H9 (cell line): ENCODE measurements at regions not wholly inside any gene's neighbourhood (a gene's known extent, or its start where the extent isn't known, plus 50 kb on each side); places are given as distances from the start of the nearest gene placed in this dataset.

Experiments
- DNase-seq: peaks from one replicate; pipeline ENCODE4 v3.0.0-alpha.2; 2017
- H2AFZ ChIP-seq: one replicate; pipeline ENCODE4 v1.6.1; 2013; ENCODE audit warnings: mild to moderate bottlenecking, low read length, control low read depth, moderate library complexity
- H2AK5ac ChIP-seq: 2 replicates; pipeline ENCODE4 v1.6.1; 2013; ENCODE audit warnings: low read length, control low read depth, mixed read lengths; ENCODE audit not compliant: insufficient read length
- H2BK120ac ChIP-seq: one replicate; pipeline ENCODE4 v1.6.1; 2013; ENCODE audit warnings: low read depth, mild to moderate bottlenecking, low read length, control low read depth, inconsistent platforms; ENCODE audit not compliant: poor library complexity, severe bottlenecking
- H2BK12ac ChIP-seq: 2 replicates; pipeline ENCODE4 v1.6.1; 2013; ENCODE audit warnings: low read length, control low read depth, mixed read lengths, low read depth; ENCODE audit not compliant: insufficient read length
- H2BK15ac ChIP-seq: 2 replicates; pipeline ENCODE4 v1.6.1; 2013; ENCODE audit warnings: low read depth, low read length, control low read depth
- H2BK20ac ChIP-seq: one replicate; pipeline ENCODE4 v1.6.1; 2013; ENCODE audit warnings: low read depth, mild to moderate bottlenecking, low read length, control low read depth, inconsistent platforms; ENCODE audit not compliant: poor library complexity, severe bottlenecking
- H2BK5ac ChIP-seq: 2 replicates; pipeline ENCODE4 v1.6.1; 2013; ENCODE audit warnings: low read length, control low read depth, mixed read lengths; ENCODE audit not compliant: insufficient read length
- H3K14ac ChIP-seq: 2 replicates; pipeline ENCODE4 v1.6.1; 2013; ENCODE audit warnings: low read length, control low read depth; ENCODE audit not compliant: insufficient read depth
- H3K18ac ChIP-seq: 2 replicates; pipeline ENCODE4 v1.6.1; 2013; ENCODE audit warnings: low read depth, mild to moderate bottlenecking, mixed read lengths, low read length, control low read depth; ENCODE audit not compliant: insufficient read length
- H3K23ac ChIP-seq: 2 replicates; pipeline ENCODE4 v1.6.1; 2013; ENCODE audit warnings: low read length, control low read depth, mixed read lengths, low read depth; ENCODE audit not compliant: insufficient read length
- H3K23me2 ChIP-seq: 2 replicates; pipeline ENCODE4 v1.6.1; 2013; ENCODE audit warnings: low read depth, mild to moderate bottlenecking, mixed read lengths, low read length, control low read depth; ENCODE audit not compliant: insufficient read length, poor library complexity, severe bottlenecking
- H3K27ac ChIP-seq: 2 replicates; pipeline ENCODE4 v1.5.1; 2013; ENCODE audit warnings: low read length, control low read depth, mixed read lengths, low read depth; ENCODE audit not compliant: insufficient read length
- H3K27me3 ChIP-seq: 2 replicates; pipeline ENCODE4 v1.6.1; 2013; ENCODE audit warnings: low read length, control low read depth, inconsistent platforms; ENCODE audit not compliant: insufficient read depth
- H3K4ac ChIP-seq: 2 replicates; pipeline ENCODE4 v1.6.1; 2013; ENCODE audit warnings: low read depth, mild to moderate bottlenecking, control low read depth, inconsistent platforms, low read length, moderate library complexity
- H3K4me1 ChIP-seq: 2 replicates; pipeline ENCODE4 v1.6.1; 2013; ENCODE audit warnings: low read length, control low read depth, inconsistent platforms; ENCODE audit not compliant: insufficient read depth
- H3K4me2 ChIP-seq: 2 replicates; pipeline ENCODE4 v1.6.1; 2013; ENCODE audit warnings: low read length, control low read depth, mixed read lengths; ENCODE audit not compliant: insufficient read length, insufficient read depth
- H3K56ac ChIP-seq: 2 replicates; pipeline ENCODE4 v1.6.1; 2013; ENCODE audit warnings: low read depth, mild to moderate bottlenecking, mixed read lengths, low read length, control low read depth; ENCODE audit not compliant: insufficient read length
- H3K79me1 ChIP-seq: 2 replicates; pipeline ENCODE4 v1.6.1; 2013; ENCODE audit warnings: low read depth, mild to moderate bottlenecking, moderate library complexity, low read length, control low read depth, inconsistent platforms; ENCODE audit not compliant: insufficient read depth, poor library complexity, severe bottlenecking
- H3K79me2 ChIP-seq: 2 replicates; pipeline ENCODE4 v1.6.1; 2013; ENCODE audit warnings: low read length, control low read depth, inconsistent platforms; ENCODE audit not compliant: insufficient read depth
- H3K9ac ChIP-seq: 2 replicates; pipeline ENCODE4 v1.6.1; 2013; ENCODE audit warnings: low read length, control low read depth, mixed read lengths; ENCODE audit not compliant: insufficient read length; ENCODE audit errors: extremely low read depth
- H3K9me3 ChIP-seq: one replicate; pipeline ENCODE4 v1.6.1; 2013; ENCODE audit warnings: low read depth, low read length, inconsistent platforms; ENCODE audit not compliant: control insufficient read depth
- H3T11ph ChIP-seq: one replicate; pipeline ENCODE4 v1.6.1; 2013; ENCODE audit warnings: mild to moderate bottlenecking, low read length, control low read depth, inconsistent platforms
- H4K20me1 ChIP-seq: one replicate; pipeline ENCODE4 v1.6.1; 2013; ENCODE audit not compliant: control insufficient read depth, insufficient read length, insufficient read depth
- H4K5ac ChIP-seq: 2 replicates; pipeline ENCODE4 v1.6.1; 2013; ENCODE audit warnings: low read depth, mild to moderate bottlenecking, mixed read lengths, low read length, control low read depth; ENCODE audit not compliant: insufficient read length
- H4K8ac ChIP-seq: replicated peaks from 2 replicates; pipeline ENCODE4 v1.6.1; 2013; ENCODE audit warnings: low read length, control low read depth, mixed read lengths, low read depth; ENCODE audit not compliant: insufficient read length
- H4K91ac ChIP-seq: 2 replicates; pipeline ENCODE4 v1.6.1; 2013; ENCODE audit warnings: low read depth, mild to moderate bottlenecking, moderate library complexity, mixed read lengths, low read length, control low read depth; ENCODE audit not compliant: insufficient read length
- H3K27ac Mint-ChIP-seq, 3 experiments: 2 replicates in 2 of 3; 3 replicates in 1 of 3; pipeline ENCODE4 v1.8.0; 2020 to 2021; ENCODE audit warnings: mixed read lengths in 3 of 3, mild to moderate bottlenecking in 1 of 3, moderate library complexity in 1 of 3
- H3K27me3 Mint-ChIP-seq: 2 replicates; pipeline ENCODE4 v1.8.0; 2021; ENCODE audit warnings: low read depth, mild to moderate bottlenecking, moderate library complexity, mixed read lengths
- H3K36me3 Mint-ChIP-seq, 3 experiments: 2 replicates in 2 of 3; 3 replicates in 1 of 3; pipeline ENCODE4 v1.8.0; 2020 to 2021; ENCODE audit warnings: low read depth in 3 of 3, mixed read lengths in 3 of 3; ENCODE audit not compliant: insufficient read depth in 1 of 3
- H3K4me1 Mint-ChIP-seq, 2 experiments: 2 replicates each; pipeline ENCODE4 v1.8.0; 2020; ENCODE audit warnings: mixed read lengths in 2 of 2
- H3K4me3 Mint-ChIP-seq, 2 experiments: 2 replicates in 1 of 2; 3 replicates in 1 of 2; pipeline ENCODE4 v1.8.0; 2020 to 2021; ENCODE audit warnings: mild to moderate bottlenecking in 2 of 2, mixed read lengths in 2 of 2, moderate library complexity in 1 of 2
- H3K9me3 Mint-ChIP-seq, 2 experiments: 2 replicates in 1 of 2; 3 replicates in 1 of 2; pipeline ENCODE4 v1.8.0; 2020; ENCODE audit warnings: mild to moderate bottlenecking in 2 of 2, mixed read lengths in 2 of 2, moderate library complexity in 1 of 2
- WGBS: extraction: QIAGEN DNeasy Blood & Tissue Kit; methylation state at CpG from one replicate; pipeline ENCODE4 v1.1.7; 2013; ENCODE audit warnings: missing lambda C conversion rate, low lambda C conversion rate, mixed read lengths; ENCODE audit not compliant: insufficient read length; ENCODE audit errors: extremely low coverage; 5-methylcytosine and 5-hydroxymethylcytosine counted together
- TF ChIP-seq, protein P1 (sequence below): fragments of 200-600 bp; sonication (generic); conservative IDR thresholded peaks from 3 replicates; pipeline ENCODE4 v1.8.0; 2021; ENCODE audit warnings: antibody characterized with exemption, mild to moderate bottlenecking

DNA sequence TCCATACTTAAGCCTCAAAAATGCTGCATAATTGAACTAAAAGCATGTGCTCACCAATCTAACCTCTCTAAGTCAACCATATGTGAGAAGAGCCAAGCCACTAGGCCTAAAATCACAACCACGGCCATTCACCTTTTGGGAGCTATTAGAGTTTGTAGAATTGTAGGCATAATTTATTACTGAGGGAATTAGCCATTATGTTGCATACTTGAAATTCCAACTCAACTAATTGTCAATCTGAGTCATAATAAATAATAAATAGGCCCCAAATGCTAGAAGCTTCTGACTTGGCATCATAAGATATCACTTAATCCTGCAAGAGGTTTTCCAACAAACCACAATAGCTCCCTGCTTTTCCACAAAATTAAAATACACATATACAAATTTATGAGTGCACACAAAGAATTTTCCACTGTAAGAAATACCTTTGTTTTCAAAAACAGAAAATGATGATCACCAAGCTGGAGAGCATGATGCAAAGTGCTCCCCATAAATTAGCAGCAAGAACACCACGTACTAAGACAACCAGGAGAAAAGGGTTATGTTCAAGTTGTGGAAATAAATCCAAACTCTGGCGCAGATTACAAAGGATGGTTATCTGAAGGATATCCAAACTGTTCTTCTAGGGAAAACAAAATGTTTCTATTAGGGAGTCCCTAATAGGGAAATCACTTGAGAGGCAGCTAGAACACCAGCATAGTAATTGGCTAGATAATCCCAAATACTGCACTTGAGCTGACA lies 250.0 kb upstream of the SLC30A5 start:
- Histone ChIP-seq H2BK20ac (no peak overlapping the region), H3K23me2 (no peaks in the 10 kb centered on the region), H2AK5ac (no peak overlapping the region), H3K27me3 (no peaks in the 10 kb centered on the region), H4K8ac (no peak overlapping the region), H2AFZ (no peak overlapping the region), H3K27ac (no peak overlapping the region), H3K18ac (no peak overlapping the region), H3K56ac (no peak overlapping the region), H3K14ac (no peak overlapping the region), H4K91ac (no peak overlapping the region), H3K79me2 (no peaks in the 10 kb centered on the region), H3K9me3 (no peaks in the 10 kb centered on the region), H4K20me1 (no peaks in the 10 kb centered on the region), H2BK15ac (no peak overlapping the region), H3K4me2 (no peak overlapping the region), H3K4me1 (peaks cover 3% of the 10 kb centered on the region; the same call in 1 of the 2 replicates), H3K23ac (no peak overlapping the region), H3K4ac (no peak overlapping the region), H3K79me1 (no peaks in the 10 kb centered on the region), H2BK120ac (no peak overlapping the region), H2BK5ac (no peak overlapping the region), H4K5ac (no peak overlapping the region), H3K9ac (no peak overlapping the region), H2BK12ac (no peak overlapping the region), H3T11ph (no peak overlapping the region)
- DNase-seq, result no peak
- no peaks in the 10 kb centered on the region for H3K9me3 Mint-ChIP-seq
- H3K27me3 Mint-ChIP-seq, result no peaks in the 10 kb centered on the region
- WGBS, result no CpG with 5 or more reads among the region's 3 CpGs
- peaks cover 5 to 6% of the 10 kb centered on the region in 2 experiments for H3K4me1 Mint-ChIP-seq
- no peak overlapping the region for H3K4me3 Mint-ChIP-seq
- H3K27ac Mint-ChIP-seq, result no peak overlapping the region
- no peaks in the 10 kb centered on the region for H3K36me3 Mint-ChIP-seq
- TF ChIP-seq, protein P1, sequence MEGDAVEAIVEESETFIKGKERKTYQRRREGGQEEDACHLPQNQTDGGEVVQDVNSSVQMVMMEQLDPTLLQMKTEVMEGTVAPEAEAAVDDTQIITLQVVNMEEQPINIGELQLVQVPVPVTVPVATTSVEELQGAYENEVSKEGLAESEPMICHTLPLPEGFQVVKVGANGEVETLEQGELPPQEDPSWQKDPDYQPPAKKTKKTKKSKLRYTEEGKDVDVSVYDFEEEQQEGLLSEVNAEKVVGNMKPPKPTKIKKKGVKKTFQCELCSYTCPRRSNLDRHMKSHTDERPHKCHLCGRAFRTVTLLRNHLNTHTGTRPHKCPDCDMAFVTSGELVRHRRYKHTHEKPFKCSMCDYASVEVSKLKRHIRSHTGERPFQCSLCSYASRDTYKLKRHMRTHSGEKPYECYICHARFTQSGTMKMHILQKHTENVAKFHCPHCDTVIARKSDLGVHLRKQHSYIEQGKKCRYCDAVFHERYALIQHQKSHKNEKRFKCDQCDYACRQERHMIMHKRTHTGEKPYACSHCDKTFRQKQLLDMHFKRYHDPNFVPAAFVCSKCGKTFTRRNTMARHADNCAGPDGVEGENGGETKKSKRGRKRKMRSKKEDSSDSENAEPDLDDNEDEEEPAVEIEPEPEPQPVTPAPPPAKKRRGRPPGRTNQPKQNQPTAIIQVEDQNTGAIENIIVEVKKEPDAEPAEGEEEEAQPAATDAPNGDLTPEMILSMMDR, result no peak
